ENCODE measurements at regions not wholly inside any gene's neighbourhood (a gene's known extent, or its start where the extent isn't known, plus 50 kb on each side); places are given as distances from the start of the nearest gene placed in this dataset.

DNA sequence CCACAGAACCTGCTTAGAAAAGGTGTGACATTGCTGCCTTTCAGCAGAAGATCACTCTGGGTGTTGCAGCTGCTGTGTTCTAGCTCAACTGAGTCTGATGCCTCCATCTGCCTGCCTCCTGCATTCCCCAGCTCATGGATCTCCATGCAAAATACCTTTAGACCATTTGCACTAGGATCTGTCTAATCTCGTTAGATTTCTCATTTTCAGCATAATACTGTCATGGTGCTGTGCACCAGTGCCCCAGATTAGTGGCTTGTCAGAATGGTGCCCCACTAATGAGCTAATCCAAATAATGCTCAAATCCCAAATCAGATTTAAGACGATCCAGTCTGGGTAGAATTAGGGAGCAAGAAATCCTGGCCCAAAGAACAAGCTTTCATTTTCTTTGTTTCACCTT, 284.4 kb upstream of the PARD3B start:
- TF ChIP-seq, protein P1, sequence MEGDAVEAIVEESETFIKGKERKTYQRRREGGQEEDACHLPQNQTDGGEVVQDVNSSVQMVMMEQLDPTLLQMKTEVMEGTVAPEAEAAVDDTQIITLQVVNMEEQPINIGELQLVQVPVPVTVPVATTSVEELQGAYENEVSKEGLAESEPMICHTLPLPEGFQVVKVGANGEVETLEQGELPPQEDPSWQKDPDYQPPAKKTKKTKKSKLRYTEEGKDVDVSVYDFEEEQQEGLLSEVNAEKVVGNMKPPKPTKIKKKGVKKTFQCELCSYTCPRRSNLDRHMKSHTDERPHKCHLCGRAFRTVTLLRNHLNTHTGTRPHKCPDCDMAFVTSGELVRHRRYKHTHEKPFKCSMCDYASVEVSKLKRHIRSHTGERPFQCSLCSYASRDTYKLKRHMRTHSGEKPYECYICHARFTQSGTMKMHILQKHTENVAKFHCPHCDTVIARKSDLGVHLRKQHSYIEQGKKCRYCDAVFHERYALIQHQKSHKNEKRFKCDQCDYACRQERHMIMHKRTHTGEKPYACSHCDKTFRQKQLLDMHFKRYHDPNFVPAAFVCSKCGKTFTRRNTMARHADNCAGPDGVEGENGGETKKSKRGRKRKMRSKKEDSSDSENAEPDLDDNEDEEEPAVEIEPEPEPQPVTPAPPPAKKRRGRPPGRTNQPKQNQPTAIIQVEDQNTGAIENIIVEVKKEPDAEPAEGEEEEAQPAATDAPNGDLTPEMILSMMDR (IDR thresholded peaks at IDR 0.05; ENCODE audit: insufficient read depth, low read length, severe bottlenecking), result no peak
- no peak overlapping the region for H3K4me3 ChIP-seq (ENCODE audit: low read depth, low read length)
- no peak for DNase-seq (ENCODE audit: low read depth)
- peaks cover under 1% of the 10 kb centered on the region for H3K27me3 ChIP-seq (ENCODE audit: control insufficient read depth, insufficient read depth, low read length)
- FAIRE-seq, result no peak
- H3K36me3 ChIP-seq (ENCODE audit: control insufficient read depth, insufficient read depth, low read length), result no peaks in the 10 kb centered on the region

DNA sequence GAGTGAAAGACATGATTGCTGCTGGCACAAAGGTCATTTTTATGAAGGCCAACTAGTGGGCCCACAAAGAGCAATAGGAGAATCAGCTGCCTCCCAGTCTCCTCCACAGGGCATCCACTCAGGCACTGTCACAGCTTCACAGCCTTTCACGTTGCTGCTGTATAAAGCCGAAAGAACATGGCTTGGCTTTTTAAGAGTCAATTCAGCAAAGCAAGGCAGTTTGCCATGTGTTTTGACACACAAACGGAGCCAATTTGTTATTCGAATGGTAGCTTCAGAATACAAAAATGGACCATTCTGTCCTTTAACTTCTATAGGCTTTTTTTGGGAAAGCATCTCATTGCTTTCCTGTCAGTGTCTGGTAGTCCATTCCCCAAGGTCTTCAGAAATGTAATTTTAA, 283.4 kb upstream of the PARD3B start:
- Histone ChIP-seq H3K36me3 (ENCODE audit: control insufficient read depth, insufficient read depth, low read length) (no peaks in the 10 kb centered on the region), H3K4me3 (ENCODE audit: low read depth, low read length) (no peak overlapping the region), H3K27me3 (ENCODE audit: control insufficient read depth, insufficient read depth, low read length) (peaks cover 2% of the 10 kb centered on the region)
- DNase-seq (ENCODE audit: low read depth) (no peak), FAIRE-seq (no peak)
- TF ChIP-seq, protein P1 (IDR thresholded peaks at IDR 0.05; ENCODE audit: insufficient read depth, low read length, severe bottlenecking), result no peak

DNA sequence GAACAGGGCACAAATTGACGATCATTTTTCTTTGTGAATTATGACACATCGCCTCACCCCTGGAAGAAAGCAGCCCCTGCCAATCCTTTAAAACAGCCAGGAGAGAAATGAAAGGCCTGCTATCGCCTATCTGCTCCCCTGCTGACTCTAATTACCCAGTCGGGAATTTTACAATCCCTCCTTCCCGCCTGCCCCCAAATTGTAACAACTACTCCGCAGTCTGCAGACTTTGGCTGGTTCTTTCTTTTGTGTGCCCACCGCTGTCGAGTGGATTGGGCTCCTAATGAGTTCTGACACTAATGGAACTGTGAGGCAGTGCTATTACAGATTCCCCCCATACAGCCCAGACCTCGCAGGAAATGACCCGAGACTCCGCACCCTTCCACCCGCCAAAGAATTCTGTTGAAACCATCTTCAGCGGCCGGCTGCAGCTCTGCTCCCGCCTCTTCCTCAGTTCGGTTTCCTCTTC, 281.2 kb upstream of the PARD3B start:
- no peak for DNase-seq (ENCODE audit: low read depth)

DNA sequence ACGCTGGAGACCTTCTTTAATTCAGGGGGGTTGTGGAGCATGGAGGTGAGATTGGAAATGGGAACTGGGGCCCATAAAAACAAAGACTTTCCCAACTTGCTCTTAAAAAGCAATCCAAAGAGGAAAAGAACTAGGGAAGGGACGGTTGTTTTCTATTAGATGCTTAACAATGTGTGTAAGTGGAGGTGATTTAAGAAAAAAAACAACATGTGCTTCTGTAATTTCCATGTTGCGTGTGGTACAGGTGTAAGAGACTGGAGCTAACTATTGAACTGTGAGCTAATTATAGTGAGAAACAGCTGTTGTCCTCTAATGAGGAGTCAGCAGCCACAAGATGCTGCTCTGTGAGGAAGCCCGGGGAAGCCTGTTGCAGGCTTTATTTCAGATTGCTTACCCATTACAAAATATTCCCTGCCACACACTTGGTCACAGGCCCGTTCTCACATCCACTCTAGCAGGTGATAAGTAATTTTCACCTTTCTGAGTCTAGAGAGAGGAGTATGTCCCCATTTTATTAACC, 280.6 kb upstream of the PARD3B start:
- FAIRE-seq (no peak), DNase-seq (ENCODE audit: low read depth) (no peak)
- H3K4me3 ChIP-seq (ENCODE audit: low read depth, low read length), result no peak overlapping the region
- no peaks in the 10 kb centered on the region for H3K36me3 ChIP-seq (ENCODE audit: control insufficient read depth, insufficient read depth, low read length)
- H3K27me3 ChIP-seq (ENCODE audit: control insufficient read depth, insufficient read depth, low read length), result peaks cover 2% of the 10 kb centered on the region
- TF ChIP-seq, protein P1 (IDR thresholded peaks at IDR 0.05; ENCODE audit: insufficient read depth, low read length, severe bottlenecking), result no peak

More for the DNA sequence above, 281.2 kb upstream of the PARD3B start:
- TF ChIP-seq, protein P1 (IDR thresholded peaks at IDR 0.05; ENCODE audit: insufficient read depth, low read length, severe bottlenecking), result no peak
- Histone ChIP-seq H3K4me3 (ENCODE audit: low read depth, low read length) (no peak overlapping the region), H3K36me3 (ENCODE audit: control insufficient read depth, insufficient read depth, low read length) (no peaks in the 10 kb centered on the region), H3K27me3 (ENCODE audit: control insufficient read depth, insufficient read depth, low read length) (peaks cover 2% of the 10 kb centered on the region)
- FAIRE-seq, result no peak

DNA sequence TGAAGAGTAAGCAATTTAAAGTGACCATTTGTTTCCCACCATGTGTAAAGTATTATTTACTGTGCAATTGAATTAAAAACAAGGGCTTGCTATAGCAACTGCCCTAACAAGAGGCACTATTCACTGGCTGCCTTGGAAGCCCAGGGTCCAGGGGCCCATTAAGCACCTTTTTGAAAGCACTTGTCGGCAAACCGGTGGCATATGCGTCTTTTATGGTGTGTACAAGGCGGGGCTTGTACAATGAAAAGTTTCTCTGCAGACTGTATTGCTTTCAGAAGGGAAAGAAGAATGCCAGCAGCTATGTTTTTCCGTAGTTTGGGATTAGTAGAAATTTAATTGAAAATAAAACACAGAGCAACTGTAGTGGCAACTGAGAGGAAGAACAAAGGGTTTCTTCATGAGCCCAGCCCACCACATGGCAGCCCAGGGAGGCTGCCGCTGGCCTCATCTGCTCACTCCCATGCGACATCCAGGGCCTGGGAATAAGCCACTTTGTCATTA, 279.5 kb upstream of the PARD3B start:
- no peak for DNase-seq (ENCODE audit: low read depth)
- FAIRE-seq, result no peak
- TF ChIP-seq, protein P1 (IDR thresholded peaks at IDR 0.05; ENCODE audit: insufficient read depth, low read length, severe bottlenecking), result no peak
- no peaks in the 10 kb centered on the region for H3K36me3 ChIP-seq (ENCODE audit: control insufficient read depth, insufficient read depth, low read length)
- H3K27me3 ChIP-seq (ENCODE audit: control insufficient read depth, insufficient read depth, low read length), result peaks cover 2% of the 10 kb centered on the region
- H3K4me3 ChIP-seq (ENCODE audit: low read depth, low read length), result no peak overlapping the region

DNA sequence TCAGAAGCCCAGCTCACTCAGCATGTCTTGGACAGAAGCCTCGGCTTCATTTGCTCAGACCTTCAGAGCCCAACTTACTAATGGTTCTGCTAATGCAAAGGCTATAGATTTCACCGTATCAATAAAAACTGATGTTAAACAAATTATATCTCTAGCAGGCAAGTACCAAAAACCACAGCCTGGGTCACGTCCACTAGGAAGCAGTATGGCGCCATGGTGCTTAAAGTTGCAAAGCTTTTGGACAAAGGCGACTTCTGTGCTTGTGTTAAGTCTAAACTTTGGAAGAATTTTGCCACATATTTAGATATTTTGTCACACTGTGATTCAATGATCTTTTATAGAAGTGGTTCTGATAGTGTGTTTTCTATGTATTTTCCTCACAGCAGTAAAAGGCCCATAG, 276.8 kb upstream of the PARD3B start:
- H3K4me3 ChIP-seq (ENCODE audit: low read depth, low read length), result no peak overlapping the region
- H3K27me3 ChIP-seq (ENCODE audit: control insufficient read depth, insufficient read depth, low read length), result peaks cover 2% of the 10 kb centered on the region
- DNase-seq (ENCODE audit: low read depth) (no peak), FAIRE-seq (no peak)
- no peaks in the 10 kb centered on the region for H3K36me3 ChIP-seq (ENCODE audit: control insufficient read depth, insufficient read depth, low read length)
- TF ChIP-seq, protein P1 (IDR thresholded peaks at IDR 0.05; ENCODE audit: insufficient read depth, low read length, severe bottlenecking), result no peak
